ENCODE measurements at regions not wholly inside any gene's neighbourhood (a gene's known extent, or its start where the extent isn't known, plus 50 kb on each side); places are given as distances from the start of the nearest gene placed in this dataset.

DNA sequence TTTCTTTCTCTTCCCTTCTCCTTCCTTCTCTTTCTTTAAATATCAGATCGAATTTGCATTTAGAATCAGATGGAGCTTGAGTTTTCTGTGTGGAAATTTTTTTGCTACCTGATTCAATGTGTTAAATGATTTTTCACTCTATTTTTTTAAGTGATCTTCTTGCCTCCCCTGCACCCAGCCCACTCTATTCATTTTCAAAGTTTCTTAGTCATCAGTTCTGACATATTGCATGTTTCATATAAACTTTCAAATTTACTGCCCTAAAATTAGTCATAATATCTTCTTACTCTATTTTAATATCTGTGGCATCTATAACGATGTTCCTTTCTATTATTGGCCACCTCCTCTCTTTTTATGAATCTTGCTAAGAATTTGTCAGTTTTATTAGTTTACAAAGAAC is 69.1 kb downstream of the MTNR1B start:
- TF ChIP-seq, protein P1, sequence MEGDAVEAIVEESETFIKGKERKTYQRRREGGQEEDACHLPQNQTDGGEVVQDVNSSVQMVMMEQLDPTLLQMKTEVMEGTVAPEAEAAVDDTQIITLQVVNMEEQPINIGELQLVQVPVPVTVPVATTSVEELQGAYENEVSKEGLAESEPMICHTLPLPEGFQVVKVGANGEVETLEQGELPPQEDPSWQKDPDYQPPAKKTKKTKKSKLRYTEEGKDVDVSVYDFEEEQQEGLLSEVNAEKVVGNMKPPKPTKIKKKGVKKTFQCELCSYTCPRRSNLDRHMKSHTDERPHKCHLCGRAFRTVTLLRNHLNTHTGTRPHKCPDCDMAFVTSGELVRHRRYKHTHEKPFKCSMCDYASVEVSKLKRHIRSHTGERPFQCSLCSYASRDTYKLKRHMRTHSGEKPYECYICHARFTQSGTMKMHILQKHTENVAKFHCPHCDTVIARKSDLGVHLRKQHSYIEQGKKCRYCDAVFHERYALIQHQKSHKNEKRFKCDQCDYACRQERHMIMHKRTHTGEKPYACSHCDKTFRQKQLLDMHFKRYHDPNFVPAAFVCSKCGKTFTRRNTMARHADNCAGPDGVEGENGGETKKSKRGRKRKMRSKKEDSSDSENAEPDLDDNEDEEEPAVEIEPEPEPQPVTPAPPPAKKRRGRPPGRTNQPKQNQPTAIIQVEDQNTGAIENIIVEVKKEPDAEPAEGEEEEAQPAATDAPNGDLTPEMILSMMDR (IDR thresholded peaks at IDR 0.05) = no peak
- TF ChIP-seq ZFX (IDR thresholded peaks at IDR 0.05; ENCODE audit: borderline replicate concordance) = no peak
